ENCODE measurements at regions not wholly inside any gene's neighbourhood (a gene's known extent, or its start where the extent isn't known, plus 50 kb on each side); places are given as distances from the start of the nearest gene placed in this dataset.

- TF ChIP-seq CTCF (conservative IDR thresholded peaks at IDR 0.05; ENCODE audit: low read depth in 2 of 2) = no peak
- TF ChIP-seq EZH2 (IDR thresholded peaks at IDR 0.05; ENCODE audit: low read depth, unreplicated experiment) = no peak
- TF ChIP-seq EZH2phosphoT487 (IDR thresholded peaks at IDR 0.05; ENCODE audit: unreplicated experiment) = no peak
- TF ChIP-seq REST (IDR thresholded peaks at IDR 0.05; ENCODE audit: unreplicated experiment) = no peak
- no peak for TF ChIP-seq CREB1 (CRISPR knock-in tag; IDR thresholded peaks at IDR 0.05; ENCODE audit: low read depth)
- TF ChIP-seq STAT1 (IDR thresholded peaks at IDR 0.05; ENCODE audit: unreplicated experiment) = no peak
- TF ChIP-seq POLR2AphosphoS5 (IDR thresholded peaks at IDR 0.05; ENCODE audit: low read depth) = no peak
- TF ChIP-seq JUNB (IDR thresholded peaks at IDR 0.05; ENCODE audit: unreplicated experiment) = no peak
- no peak for TF ChIP-seq ETS1 (IDR thresholded peaks at IDR 0.05)
Observed at GRCh38 chr3:18288243-18288642, 136.9 kb downstream of the SATB1 start.
